Stomach (tissue), 4 donors: ENCODE measurements at regions not wholly inside any gene's neighbourhood (a gene's known extent, or its start where the extent isn't known, plus 50 kb on each side); places are given as distances from the start of the nearest gene placed in this dataset.

Experiments used
- CTCF ChIP-seq, 7 experiments: fragments of 450-650 bp in 4 of 7; fragments of 200-600 bp in 3 of 7; sonication (generic) in 3 of 7; IDR thresholded peaks; one replicate each; pipeline ENCODE4 v1.5.1; 2016 to 2019; ENCODE audit warnings: antibody characterized with exemption in 7 of 7, control low read depth in 2 of 7, mild to moderate bottlenecking in 1 of 7
- EP300 ChIP-seq: sonication (generic); formaldehyde crosslinking; IDR thresholded peaks from one replicate; pipeline ENCODE4 v1.6.1; 2017; ENCODE audit warnings: antibody characterized with exemption
- POLR2A ChIP-seq, 4 donors: fragments of 450-650 bp; IDR thresholded peaks; one replicate each; pipeline ENCODE4 v1.6.1; 2016; ENCODE audit warnings: antibody characterized with exemption in 4 of 4, control low read depth in 2 of 4, mild to moderate bottlenecking in 1 of 4, moderate library complexity in 1 of 4

- no peak for TF ChIP-seq CTCF (IDR thresholded peaks at IDR 0.05)
- TF ChIP-seq EP300 = no peak
- no peak for TF ChIP-seq POLR2A (IDR thresholded peaks at IDR 0.05)
These were observed 217.3 kb upstream of the FGGY start for GRCh38 chr1:59079434-59080140.
